GM13976 (cell line): ENCODE measurements at regions not wholly inside any gene's neighbourhood (a gene's known extent, or its start where the extent isn't known, plus 50 kb on each side); places are given as distances from the start of the nearest gene placed in this dataset.

Experiments
- DNase-seq: peaks from one replicate; pipeline ENCODE4 v3.0.0; 2012; ENCODE audit warnings: low spot score
- CTCF ChIP-seq: IDR thresholded peaks from 2 replicates; pipeline ENCODE4 v1.5.1; 2012; ENCODE audit warnings: borderline replicate concordance, mild to moderate bottlenecking; ENCODE audit not compliant: insufficient read depth; ENCODE audit errors: extremely low read depth, missing control alignments, control extremely low read depth
- in situ Hi-C: fragments of 300-500 bp; cut with MboI; formaldehyde crosslinking; loops from one replicate; pipeline ENCODE4 v1.12.0; 2022; ENCODE audit warnings: low sequenced_read_pairs, mixed read lengths, inconsistent platforms; ENCODE audit not compliant: unreplicated experiment

- no peak for DNase-seq
- no peak for TF ChIP-seq CTCF
- in situ Hi-C loops = loop anchor here (25.0 kb wide), 2 partner anchors 683 to 883 kb away; no protein-coding TSS in a partner anchor
Measured at GRCh38 chr9:87320146-87320884, 177.4 kb upstream of the DAPK1 start.

GRCh38 chr9:87322840-87323635 is 174.6 kb upstream of the DAPK1 start:
- DNase-seq = no peak
- no peak for TF ChIP-seq CTCF
- in situ Hi-C loops = loop anchor here (25.0 kb wide), 2 partner anchors 686 to 886 kb away; no protein-coding TSS in a partner anchor

- DNase-seq = no peak
- TF ChIP-seq CTCF = no peak
- in situ Hi-C loops = loop anchor here (25.0 kb wide), 2 partner anchors 687 to 887 kb away; no protein-coding TSS in a partner anchor
Measured at GRCh38 chr9:87323928-87324327, 173.7 kb upstream of the DAPK1 start.

- peak; percentile 68 for DNase-seq
- in situ Hi-C loops = loop anchor here (25.0 kb wide), 3 partner anchors 338 to 887 kb away; no protein-coding TSS in a partner anchor
- peak; percentile 59 for TF ChIP-seq CTCF
Measured at GRCh38 chr9:87324613-87325194, 173.0 kb upstream of the DAPK1 start.

- in situ Hi-C loops = loop anchor here (25.0 kb wide), 1 partner anchor 335 kb away; no protein-coding TSS in a partner anchor
- no peak for TF ChIP-seq CTCF
- no peak for DNase-seq
Measured at GRCh38 chr9:87327575-87328125, 170.0 kb upstream of the DAPK1 start.

GRCh38 chr9:87333802-87334201 is 163.9 kb upstream of the DAPK1 start:
- DNase-seq = no peak
- in situ Hi-C loops = loop anchor here (25.0 kb wide), 1 partner anchor 328 kb away; no protein-coding TSS in a partner anchor
- no peak for TF ChIP-seq CTCF
